LHCN-M2 (cell line): ENCODE measurements at regions not wholly inside any gene's neighbourhood (a gene's known extent, or its start where the extent isn't known, plus 50 kb on each side); places are given as distances from the start of the nearest gene placed in this dataset.
A peak's percentile ranks its signal among the peaks of the same experiment; 100 is the strongest.

ENCODE experiments used
- DNase-seq: peaks from one replicate; pipeline ENCODE4 v3.0.0-alpha.2; 2012; ENCODE audit warnings: low read depth

GRCh38 chr6:112979830-112980229, 632.7 kb downstream of the RFPL4B start:
- DNase-seq = peak; percentile 77

GRCh38 chr6:112980676-112981075, 633.5 kb downstream of the RFPL4B start:
- DNase-seq = no peak

- DNase-seq = peak; percentile 11
Observed at GRCh38 chr6:112983713-112984261, 636.7 kb downstream of the RFPL4B start.

- no peak for DNase-seq
Observed at GRCh38 chr6:112984899-112985298, 637.8 kb downstream of the RFPL4B start.

- DNase-seq = no peak
Observed at GRCh38 chr6:112986321-112986720, 639.2 kb downstream of the RFPL4B start.

- no peak for DNase-seq
Observed at GRCh38 chr6:112988748-112989147, 641.6 kb downstream of the RFPL4B start.

- no peak for DNase-seq
Observed at GRCh38 chr6:112990971-112991370, 643.8 kb downstream of the RFPL4B start.

GRCh38 chr6:112991912-112992311, 644.8 kb downstream of the RFPL4B start:
- no peak for DNase-seq

- no peak for DNase-seq
Observed at GRCh38 chr6:112997421-112998085, 650.4 kb downstream of the RFPL4B start.

GRCh38 chr6:113004054-113004453, 656.9 kb downstream of the RFPL4B start:
- DNase-seq = no peak

GRCh38 chr6:113004470-113005270, 657.5 kb downstream of the RFPL4B start:
- no peak for DNase-seq

GRCh38 chr6:113006494-113006893, 659.4 kb downstream of the RFPL4B start:
- DNase-seq = no peak

GRCh38 chr6:113009682-113010081, 662.6 kb downstream of the RFPL4B start:
- DNase-seq = peak; percentile 51

- no peak for DNase-seq
Observed at GRCh38 chr6:113010196-113010989, 663.3 kb downstream of the RFPL4B start.

- DNase-seq = peak; percentile 51
Observed at GRCh38 chr6:113011389-113011788, 664.3 kb downstream of the RFPL4B start.

- peak; percentile 71 for DNase-seq
Observed at GRCh38 chr6:113011801-113012200, 664.7 kb downstream of the RFPL4B start.

- peak; percentile 41 for DNase-seq
Observed at GRCh38 chr6:113015249-113015648, 668.1 kb downstream of the RFPL4B start.

- no peak for DNase-seq
Observed at GRCh38 chr6:113017353-113017752, 670.2 kb downstream of the RFPL4B start.

GRCh38 chr6:113018351-113019151, 671.4 kb downstream of the RFPL4B start:
- peak; percentile 90 for DNase-seq

- DNase-seq = no peak
Observed at GRCh38 chr6:113019176-113019575, 672.0 kb downstream of the RFPL4B start.

- no peak for DNase-seq
Observed at GRCh38 chr6:113027780-113028179, 680.6 kb downstream of the RFPL4B start.
